Keratinocyte (primary cell): ENCODE measurements at regions not wholly inside any gene's neighbourhood (a gene's known extent, or its start where the extent isn't known, plus 50 kb on each side); places are given as distances from the start of the nearest gene placed in this dataset.

ENCODE experiments used
- EZH2 ChIP-seq: IDR thresholded peaks from one replicate; pipeline ENCODE4 v1.6.1; 2012; ENCODE audit warnings: inconsistent platforms, mild to moderate bottlenecking, low read length, moderate library complexity
- TF ChIP-seq, protein P1 (sequence below), 3 experiments: IDR thresholded peaks in 1 of 3; conservative IDR thresholded peaks in 1 of 3; optimal IDR thresholded peaks in 1 of 3; 2 replicates in 2 of 3; 3 replicates in 1 of 3; pipeline versions ENCODE3 to v1.5.1; 2011; ENCODE audit warnings: low read length in 3 of 3, mild to moderate bottlenecking in 3 of 3, moderate library complexity in 2 of 3, control low read depth in 1 of 3, inconsistent platforms in 1 of 3; ENCODE audit not compliant: insufficient read depth in 2 of 3; ENCODE audit errors: extremely low read depth in 1 of 3

DNA sequence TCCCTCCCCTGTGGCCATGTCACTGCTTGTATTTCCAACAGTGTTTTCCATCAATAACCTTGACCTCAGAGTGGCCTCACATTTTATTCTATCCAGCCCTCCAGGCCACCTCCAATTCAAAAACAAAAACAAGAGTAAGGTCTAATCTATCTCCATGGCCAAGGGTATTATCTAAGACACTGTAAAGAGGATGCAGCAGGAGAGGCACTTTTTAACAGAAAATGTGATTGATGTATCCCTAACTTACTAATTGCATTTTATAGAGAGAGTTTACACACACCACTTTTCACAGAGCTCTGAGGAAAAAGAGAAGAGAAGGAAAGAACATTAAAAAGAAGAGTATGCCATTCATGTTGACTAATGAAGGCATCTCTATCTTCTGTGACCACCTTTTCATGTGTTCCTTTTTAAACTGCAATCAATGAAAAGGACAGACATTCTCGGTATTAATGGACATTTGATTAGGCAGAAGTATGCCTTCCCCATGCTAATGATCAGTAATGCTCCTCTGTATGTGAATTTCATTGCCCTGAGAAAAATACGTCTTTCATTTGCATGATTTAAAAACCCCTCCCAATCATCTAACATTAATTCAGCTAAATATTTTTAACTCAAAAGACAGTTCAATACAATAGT is 653.3 kb upstream of the POU3F3 start:
- TF ChIP-seq, protein P1, sequence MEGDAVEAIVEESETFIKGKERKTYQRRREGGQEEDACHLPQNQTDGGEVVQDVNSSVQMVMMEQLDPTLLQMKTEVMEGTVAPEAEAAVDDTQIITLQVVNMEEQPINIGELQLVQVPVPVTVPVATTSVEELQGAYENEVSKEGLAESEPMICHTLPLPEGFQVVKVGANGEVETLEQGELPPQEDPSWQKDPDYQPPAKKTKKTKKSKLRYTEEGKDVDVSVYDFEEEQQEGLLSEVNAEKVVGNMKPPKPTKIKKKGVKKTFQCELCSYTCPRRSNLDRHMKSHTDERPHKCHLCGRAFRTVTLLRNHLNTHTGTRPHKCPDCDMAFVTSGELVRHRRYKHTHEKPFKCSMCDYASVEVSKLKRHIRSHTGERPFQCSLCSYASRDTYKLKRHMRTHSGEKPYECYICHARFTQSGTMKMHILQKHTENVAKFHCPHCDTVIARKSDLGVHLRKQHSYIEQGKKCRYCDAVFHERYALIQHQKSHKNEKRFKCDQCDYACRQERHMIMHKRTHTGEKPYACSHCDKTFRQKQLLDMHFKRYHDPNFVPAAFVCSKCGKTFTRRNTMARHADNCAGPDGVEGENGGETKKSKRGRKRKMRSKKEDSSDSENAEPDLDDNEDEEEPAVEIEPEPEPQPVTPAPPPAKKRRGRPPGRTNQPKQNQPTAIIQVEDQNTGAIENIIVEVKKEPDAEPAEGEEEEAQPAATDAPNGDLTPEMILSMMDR (optimal IDR thresholded peaks at IDR 0.05 in 1 of 3, IDR thresholded peaks at IDR 0.05 in 1 of 3, conservative IDR thresholded peaks at IDR 0.05 in 1 of 3; ENCODE audit: extremely low read depth in 1 of 3, insufficient read depth in 2 of 3, low read length in 3 of 3) = no peak
- TF ChIP-seq EZH2 = no peak
